Hepatocyte (in vitro differentiated cells): ENCODE measurements at regions not wholly inside any gene's neighbourhood (a gene's known extent, or its start where the extent isn't known, plus 50 kb on each side); places are given as distances from the start of the nearest gene placed in this dataset.

Experiments
- EZH2 ChIP-seq: fragments of 200-600 bp; sonication (generic); IDR thresholded peaks from 2 replicates; pipeline ENCODE4 v1.6.1; 2016; ENCODE audit warnings: antibody characterized with exemption, mild to moderate bottlenecking, borderline replicate concordance
- TF ChIP-seq, protein P1 (sequence below): fragments of 200-600 bp; sonication (generic); IDR thresholded peaks from 2 replicates; pipeline ENCODE4 v1.5.1; 2016; ENCODE audit warnings: antibody characterized with exemption, mild to moderate bottlenecking; ENCODE audit not compliant: poor library complexity

DNA sequence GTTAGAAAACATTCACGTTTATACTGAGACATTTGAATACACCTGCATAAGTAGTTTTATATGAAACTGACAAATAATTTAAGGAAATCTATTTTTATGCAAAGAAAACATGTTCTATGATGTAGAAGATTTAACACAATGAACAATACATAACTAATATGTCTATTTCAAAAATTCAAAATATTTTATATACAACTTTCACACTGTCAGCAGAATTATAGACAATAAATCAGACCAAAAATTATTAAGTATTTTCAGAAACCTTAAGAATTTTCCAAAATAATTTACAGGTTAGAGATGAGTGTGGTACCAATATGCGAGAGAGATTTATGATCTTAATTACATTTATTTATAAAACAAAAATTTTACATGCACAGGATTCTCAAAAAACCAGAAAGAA lies 1561.0 kb upstream of the ZEB2 start:
- TF ChIP-seq, protein P1, sequence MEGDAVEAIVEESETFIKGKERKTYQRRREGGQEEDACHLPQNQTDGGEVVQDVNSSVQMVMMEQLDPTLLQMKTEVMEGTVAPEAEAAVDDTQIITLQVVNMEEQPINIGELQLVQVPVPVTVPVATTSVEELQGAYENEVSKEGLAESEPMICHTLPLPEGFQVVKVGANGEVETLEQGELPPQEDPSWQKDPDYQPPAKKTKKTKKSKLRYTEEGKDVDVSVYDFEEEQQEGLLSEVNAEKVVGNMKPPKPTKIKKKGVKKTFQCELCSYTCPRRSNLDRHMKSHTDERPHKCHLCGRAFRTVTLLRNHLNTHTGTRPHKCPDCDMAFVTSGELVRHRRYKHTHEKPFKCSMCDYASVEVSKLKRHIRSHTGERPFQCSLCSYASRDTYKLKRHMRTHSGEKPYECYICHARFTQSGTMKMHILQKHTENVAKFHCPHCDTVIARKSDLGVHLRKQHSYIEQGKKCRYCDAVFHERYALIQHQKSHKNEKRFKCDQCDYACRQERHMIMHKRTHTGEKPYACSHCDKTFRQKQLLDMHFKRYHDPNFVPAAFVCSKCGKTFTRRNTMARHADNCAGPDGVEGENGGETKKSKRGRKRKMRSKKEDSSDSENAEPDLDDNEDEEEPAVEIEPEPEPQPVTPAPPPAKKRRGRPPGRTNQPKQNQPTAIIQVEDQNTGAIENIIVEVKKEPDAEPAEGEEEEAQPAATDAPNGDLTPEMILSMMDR = no peak
- no peak for TF ChIP-seq EZH2
